ENCODE measurements at regions not wholly inside any gene's neighbourhood (a gene's known extent, or its start where the extent isn't known, plus 50 kb on each side); places are given as distances from the start of the nearest gene placed in this dataset.

GRCh38 chr6:139920776-139921100 lies 546.3 kb upstream of the CITED2 start:
- DNase-seq, result no peak
- intact Hi-C loops (cut with DNase I), result no loop called here

- DNase-seq, result no peak
- intact Hi-C loops (cut with DNase I), result no loop called here
Measured at GRCh38 chr6:139920027-139920775, 545.8 kb upstream of the CITED2 start.

- DNase-seq, result no peak
- intact Hi-C loops (cut with DNase I), result no loop called here
Measured at GRCh38 chr6:139919107-139920026, 544.9 kb upstream of the CITED2 start.

- intact Hi-C loops (cut with DNase I), result no loop called here
- DNase-seq, result no peak
Measured at GRCh38 chr6:139917951-139918630, 543.6 kb upstream of the CITED2 start.

GRCh38 chr6:139914910-139915309 lies 540.5 kb upstream of the CITED2 start:
- DNase-seq, result no peak
- intact Hi-C loops (cut with DNase I), result no loop called here

- intact Hi-C loops (cut with DNase I), result no loop called here
Measured at GRCh38 chr6:139912735-139913400, 538.4 kb upstream of the CITED2 start.

GRCh38 chr6:139909992-139910391 lies 535.5 kb upstream of the CITED2 start:
- no peak for DNase-seq
- intact Hi-C loops (cut with DNase I), result no loop called here

More at GRCh38 chr6:139912735-139913400, 538.4 kb upstream of the CITED2 start:
- DNase-seq, result no peak

GRCh38 chr6:139905404-139906052 lies 531.1 kb upstream of the CITED2 start:
- DNase-seq, result no peak
- intact Hi-C loops (cut with DNase I), result no loop called here

DNA sequence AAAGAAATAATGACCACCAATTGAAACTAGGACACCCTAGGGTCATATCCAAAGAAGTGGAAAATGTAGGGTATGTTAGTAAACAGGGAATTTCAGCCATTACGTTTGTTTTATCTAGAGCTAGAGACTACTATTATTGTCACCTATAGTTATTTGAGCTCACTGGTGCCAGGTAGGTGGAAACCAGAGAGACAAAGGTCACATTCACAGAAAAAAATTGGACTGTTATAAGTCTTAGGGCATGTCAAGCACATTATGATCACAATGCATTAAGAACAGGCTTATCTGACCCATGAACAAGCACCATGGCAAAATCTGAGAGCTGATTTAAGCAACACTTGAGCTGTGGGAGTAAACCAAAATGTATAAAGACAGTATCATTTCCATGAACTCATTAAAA lies 530.1 kb upstream of the CITED2 start:
- DNase-seq, result no peak

DNA sequence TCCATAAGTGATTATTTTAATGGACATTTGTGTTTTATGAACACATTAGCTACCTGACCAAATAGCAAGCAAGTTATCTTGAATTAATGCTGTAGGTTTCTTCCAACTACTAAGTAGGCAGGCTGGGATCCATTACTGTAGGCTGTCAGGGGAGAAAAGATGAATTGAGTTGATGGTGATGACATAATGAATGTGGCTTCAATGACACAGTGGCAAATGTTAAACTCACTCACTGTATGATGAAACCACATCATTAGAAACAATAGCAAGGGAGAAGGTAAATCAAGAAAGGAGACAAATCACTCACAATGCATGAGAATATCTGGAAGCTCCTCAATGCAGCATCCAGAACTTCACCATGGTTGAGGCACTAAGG lies 529.7 kb upstream of the CITED2 start:
- intact Hi-C loops (cut with DNase I), result no loop called here
- DNase-seq, result no peak

More for the DNA sequence above, 530.1 kb upstream of the CITED2 start:
- intact Hi-C loops (cut with DNase I), result no loop called here

- DNase-seq, result no peak
- intact Hi-C loops (cut with DNase I), result no loop called here
Measured at GRCh38 chr6:139903411-139904157, 529.1 kb upstream of the CITED2 start.

DNA sequence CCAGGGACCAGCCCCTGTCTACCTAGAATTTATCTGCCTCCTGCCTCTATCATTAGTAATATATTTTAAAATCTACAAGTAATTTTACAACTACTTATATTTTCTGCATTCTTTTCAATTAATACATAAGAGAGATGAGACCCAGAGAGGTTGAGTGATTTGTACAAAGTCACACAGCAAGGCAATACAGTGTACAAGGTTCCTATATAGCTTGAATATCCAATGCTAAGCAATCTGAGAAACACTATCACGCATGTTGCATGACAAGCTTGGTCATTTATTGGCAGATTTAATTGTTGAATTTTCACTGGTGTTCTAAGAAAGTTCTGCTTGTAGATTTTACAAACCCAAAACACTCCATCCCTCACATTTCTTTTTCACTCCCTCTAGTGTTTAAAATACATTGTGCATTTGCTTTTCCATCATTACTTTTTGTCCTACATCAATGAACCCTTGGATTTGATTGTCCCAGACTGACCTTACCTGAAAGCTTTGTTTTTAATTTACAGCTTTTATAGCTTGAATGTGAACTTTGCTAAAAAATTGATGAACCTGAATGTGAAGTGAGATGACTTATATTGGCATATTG lies 520.9 kb upstream of the CITED2 start:
- intact Hi-C loops (cut with DNase I), result no loop called here
- DNase-seq, result no peak

- no peak for DNase-seq
- intact Hi-C loops (cut with DNase I), result no loop called here
Measured at GRCh38 chr6:139894271-139894670, 519.8 kb upstream of the CITED2 start.

DNA sequence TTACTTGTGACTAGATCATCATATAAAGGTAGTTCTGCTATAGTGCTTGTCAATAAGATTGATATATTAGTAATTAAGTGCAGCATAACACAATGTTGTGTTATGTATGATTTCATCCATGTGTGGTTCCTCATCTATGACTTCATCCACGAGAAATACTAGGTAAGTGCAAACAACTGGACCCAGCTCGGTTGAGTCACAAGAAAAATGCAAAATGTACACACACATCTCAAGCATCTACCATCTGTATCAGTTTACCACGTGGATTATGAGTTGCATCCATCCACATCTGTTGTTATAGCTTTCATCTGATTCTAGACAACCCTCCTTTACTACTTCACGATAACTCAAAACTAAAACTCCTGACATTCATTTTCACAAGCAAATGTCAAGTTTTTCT lies 517.0 kb upstream of the CITED2 start:
- DNase-seq, result no peak
- intact Hi-C loops (cut with DNase I), result no loop called here

GRCh38 chr6:139888681-139889122 lies 514.3 kb upstream of the CITED2 start:
- no peak for DNase-seq
- intact Hi-C loops (cut with DNase I), result loop anchor here (10.0 kb wide), 1 partner anchor 514 kb away; the partner anchor contains the start of gene CITED2

- intact Hi-C loops (cut with DNase I), result loop anchor here (10.0 kb wide), 1 partner anchor 512 kb away; the partner anchor contains the start of gene CITED2
- no peak for DNase-seq
Measured at GRCh38 chr6:139887275-139887674, 512.8 kb upstream of the CITED2 start.

DNA sequence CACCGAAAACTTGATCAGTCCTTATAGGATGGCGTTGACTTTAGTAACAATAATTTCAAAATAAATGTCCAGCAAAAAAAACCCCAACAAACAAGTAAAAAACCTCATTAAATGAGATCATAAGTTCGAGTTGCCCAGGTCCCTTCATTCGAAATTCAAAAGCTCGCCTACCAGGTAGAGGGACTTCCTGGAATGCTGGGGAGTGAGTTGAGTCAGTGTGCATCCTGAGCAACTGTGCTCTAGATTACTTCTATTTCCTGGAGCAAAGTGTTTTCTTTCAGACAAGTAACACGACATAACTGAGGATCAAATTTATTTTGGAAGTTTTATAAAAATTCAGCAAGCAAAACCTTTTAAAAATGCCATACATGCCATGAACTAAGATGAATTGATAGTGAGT lies 511.9 kb upstream of the CITED2 start:
- no peak for DNase-seq
- intact Hi-C loops (cut with DNase I), result loop anchor here (10.0 kb wide), 1 partner anchor 512 kb away; the partner anchor contains the start of gene CITED2

GRCh38 chr6:139885909-139886308 lies 511.5 kb upstream of the CITED2 start:
- intact Hi-C loops (cut with DNase I), result loop anchor here (10.0 kb wide), 1 partner anchor 511 kb away; the partner anchor contains the start of gene CITED2
- no peak for DNase-seq

- intact Hi-C loops (cut with DNase I), result loop anchor here (5.0 to 10.0 kb wide), 2 partner anchors 509 to 1679 kb away; partner anchors contain the start of gene CITED2
- no peak for DNase-seq
Measured at GRCh38 chr6:139883776-139884175, 509.3 kb upstream of the CITED2 start.

Data from posterior cingulate gyrus (tissue), 11 donors.